ENCODE measurements at regions not wholly inside any gene's neighbourhood (a gene's known extent, or its start where the extent isn't known, plus 50 kb on each side); places are given as distances from the start of the nearest gene placed in this dataset.

GRCh38 chr7:32219416-32219815 is 149.2 kb upstream of the PDE1C start:
- no peaks in the 10 kb centered on the region for H3K9me3 ChIP-seq (ENCODE audit: control insufficient read depth in 1 of 2, insufficient read depth in 1 of 2, low read depth in 1 of 2, low read length in 2 of 2)
- no peak for ATAC-seq
- H3K4me3 ChIP-seq (replicated peaks in 1 of 2; ENCODE audit: low read depth in 1 of 2, low read length in 2 of 2): no peak overlapping the region
- CTCF ChIA-PET: no interaction called here
- RAD21 ChIA-PET (ENCODE audit: low non-redundant PET in 1 of 2, low total read pairs in 2 of 2, uncharacterized antibody in 2 of 2, unreplicated experiment in 2 of 2): no interaction called here
- TF ChIP-seq ELF1 (IDR thresholded peaks at IDR 0.05; ENCODE audit: borderline replicate concordance, low read depth): no peak
- intact Hi-C loops (cut with micrococcal nuclease): no loop called here
- no peaks in the 10 kb centered on the region for H3K79me2 ChIP-seq (ENCODE audit: insufficient read depth, low read length)
- peaks cover 59% of the 10 kb centered on the region; the same call in 1 of the 2 replicates for H3K27me3 ChIP-seq (ENCODE audit: insufficient read depth, low read length)
- no peaks in the 10 kb centered on the region for H4K20me1 ChIP-seq (ENCODE audit: insufficient read depth)
- no peaks in the 10 kb centered on the region for H3K36me3 ChIP-seq (ENCODE audit: control insufficient read depth in 1 of 2, insufficient read depth in 2 of 2, low read length in 2 of 2)
- no peak for DNase-seq (ENCODE audit: low read depth, low spot score)
- POLR2A ChIA-PET: no interaction called here
- BruUV-seq (replicated peaks): no TSS peak
- H3K9ac ChIP-seq (ENCODE audit: low read length): no peak overlapping the region
- H3K4me1 ChIP-seq (ENCODE audit: control insufficient read depth in 1 of 2, insufficient read depth in 2 of 2, low read length in 2 of 2): no peaks in the 10 kb centered on the region
- no peak overlapping the region for H2AFZ ChIP-seq (ENCODE audit: low read depth, low read length, poor library complexity, severe bottlenecking)
- H3K9me2 ChIP-seq (ENCODE audit: insufficient read depth): no peaks in the 10 kb centered on the region
- no peak overlapping the region for H3K27ac ChIP-seq (ENCODE audit: low read depth, low read length)
- no peak overlapping the region for H3K4me2 ChIP-seq (ENCODE audit: low read length)

GRCh38 chr7:32218741-32219288 is 148.6 kb upstream of the PDE1C start:
- H3K36me3 ChIP-seq (ENCODE audit: control insufficient read depth in 1 of 2, insufficient read depth in 2 of 2, low read length in 2 of 2): no peaks in the 10 kb centered on the region
- no peaks in the 10 kb centered on the region for H3K79me2 ChIP-seq (ENCODE audit: insufficient read depth, low read length)
- no peak overlapping the region for H3K4me2 ChIP-seq (ENCODE audit: low read length)
- H3K27me3 ChIP-seq (ENCODE audit: insufficient read depth, low read length): peaks cover 59% of the 10 kb centered on the region
- H3K9ac ChIP-seq (ENCODE audit: low read length): no peak overlapping the region
- BruUV-seq (replicated peaks): no TSS peak
- H3K9me2 ChIP-seq (ENCODE audit: insufficient read depth): no peaks in the 10 kb centered on the region
- no peaks in the 10 kb centered on the region for H3K4me1 ChIP-seq (ENCODE audit: control insufficient read depth in 1 of 2, insufficient read depth in 2 of 2, low read length in 2 of 2)
- no peaks in the 10 kb centered on the region for H3K9me3 ChIP-seq (ENCODE audit: control insufficient read depth in 1 of 2, insufficient read depth in 1 of 2, low read depth in 1 of 2, low read length in 2 of 2)
- ATAC-seq (no peak), DNase-seq (ENCODE audit: low read depth, low spot score) (no peak)
- ChIA-PET POLR2A (no interaction called here), CTCF (no interaction called here), RAD21 (ENCODE audit: low non-redundant PET in 1 of 2, low total read pairs in 2 of 2, uncharacterized antibody in 2 of 2, unreplicated experiment in 2 of 2) (no interaction called here)
- H3K27ac ChIP-seq (ENCODE audit: low read depth, low read length): no peak overlapping the region
- intact Hi-C loops (cut with micrococcal nuclease): no loop called here
- TF ChIP-seq EGR1 (IDR thresholded peaks at IDR 0.05; ENCODE audit: low read depth) (no peak), TCF7L2 (IDR thresholded peaks at IDR 0.05; ENCODE audit: borderline replicate concordance, extremely low read depth, insufficient read depth, insufficient read length) (no peak), CEBPB (IDR thresholded peaks at IDR 0.05; ENCODE audit: low read depth) (no peak), CTCF (IDR thresholded peaks at IDR 0.05 in 2 of 3, conservative IDR thresholded peaks at IDR 0.05 in 1 of 3; ENCODE audit: borderline replicate concordance in 1 of 3, insufficient read depth in 1 of 3, low read depth in 2 of 3, low read length in 2 of 3) (no peak), JUND (IDR thresholded peaks at IDR 0.05) (no peak), RAD21 (IDR thresholded peaks at IDR 0.05; ENCODE audit: low read depth) (no peak), SP1 (IDR thresholded peaks at IDR 0.05; ENCODE audit: low read depth) (no peak)
- H4K20me1 ChIP-seq (ENCODE audit: insufficient read depth): no peaks in the 10 kb centered on the region
- H2AFZ ChIP-seq (ENCODE audit: low read depth, low read length, poor library complexity, severe bottlenecking): no peak overlapping the region
- no peak overlapping the region for H3K4me3 ChIP-seq (replicated peaks in 1 of 2; ENCODE audit: low read depth in 1 of 2, low read length in 2 of 2)

Measured in HCT116 (cell line).